Activated naive CD4-positive, alpha-beta T cell treated with anti-CD3 and anti-CD28 coated beads, Interleukin-2, amount 50 U/mL, for 16 hours (primary cell): ENCODE measurements at regions not wholly inside any gene's neighbourhood (a gene's known extent, or its start where the extent isn't known, plus 50 kb on each side); places are given as distances from the start of the nearest gene placed in this dataset.
"Not testable (repeated sequence)": the region's sequence is repeated elsewhere in the genome, so short reads cannot be mapped to it uniquely, and the experiment has no call there.

ENCODE experiments used
- DNase-seq: peaks from one replicate; pipeline ENCODE4 v3.0.0-alpha.2; 2020

- DNase-seq: no peak
Measured at GRCh38 chr4:138344851-138345250, 102.7 kb upstream of the SLC7A11 start.

- DNase-seq: no peak
Measured at GRCh38 chr4:138344054-138344453, 101.9 kb upstream of the SLC7A11 start.

- no peak for DNase-seq
Measured at GRCh38 chr4:138341739-138342415, 99.7 kb upstream of the SLC7A11 start.

GRCh38 chr4:138338840-138339239 is 96.7 kb upstream of the SLC7A11 start:
- DNase-seq: no peak

GRCh38 chr4:138338222-138338621 is 96.1 kb upstream of the SLC7A11 start:
- DNase-seq: not testable (repeated sequence)

- no peak for DNase-seq
Measured at GRCh38 chr4:138334346-138335016, 92.3 kb upstream of the SLC7A11 start.

- DNase-seq: not testable (repeated sequence)
Measured at GRCh38 chr4:138332415-138332814, 90.3 kb upstream of the SLC7A11 start.

- DNase-seq: no peak
Measured at GRCh38 chr4:138330531-138330930, 88.4 kb upstream of the SLC7A11 start.

GRCh38 chr4:138329506-138330070 is 87.4 kb upstream of the SLC7A11 start:
- DNase-seq: no peak

- DNase-seq: no peak
Measured at GRCh38 chr4:138327338-138327737, 85.2 kb upstream of the SLC7A11 start.

GRCh38 chr4:138320831-138321230 is 78.7 kb upstream of the SLC7A11 start:
- DNase-seq: no peak

- DNase-seq: no peak
Measured at GRCh38 chr4:138320030-138320429, 77.9 kb upstream of the SLC7A11 start.

- no peak for DNase-seq
Measured at GRCh38 chr4:138317175-138317748, 75.1 kb upstream of the SLC7A11 start.

- DNase-seq: no peak
Measured at GRCh38 chr4:138312536-138312911, 70.4 kb upstream of the SLC7A11 start.

- DNase-seq: no peak
Measured at GRCh38 chr4:138311771-138312535, 69.8 kb upstream of the SLC7A11 start.

- DNase-seq: no peak
Measured at GRCh38 chr4:138310991-138311390, 68.8 kb upstream of the SLC7A11 start.

- no peak for DNase-seq
Measured at GRCh38 chr4:138310498-138310897, 68.3 kb upstream of the SLC7A11 start.

- DNase-seq: no peak
Measured at GRCh38 chr4:138308356-138308755, 66.2 kb upstream of the SLC7A11 start.

GRCh38 chr4:138307319-138307718 is 65.2 kb upstream of the SLC7A11 start:
- DNase-seq: no peak

- no peak for DNase-seq
Measured at GRCh38 chr4:138305050-138305449, 62.9 kb upstream of the SLC7A11 start.

GRCh38 chr4:138301536-138301935 is 59.4 kb upstream of the SLC7A11 start:
- no peak for DNase-seq

GRCh38 chr4:138300616-138301015 is 58.5 kb upstream of the SLC7A11 start:
- DNase-seq: no peak

GRCh38 chr4:138299881-138300280 is 57.7 kb upstream of the SLC7A11 start:
- DNase-seq: no peak
